K562 (cell line): ENCODE measurements at regions not wholly inside any gene's neighbourhood (a gene's known extent, or its start where the extent isn't known, plus 50 kb on each side); places are given as distances from the start of the nearest gene placed in this dataset.

Experiments
- ELF4 ChIP-seq: fragments of 450-650 bp; formaldehyde crosslinking; IDR thresholded peaks from 2 replicates; pipeline ENCODE4 v1.4.0; 2022; ENCODE audit warnings: missing genetic modification characterization
- GTF2F1 ChIP-seq: IDR thresholded peaks from 2 replicates; pipeline ENCODE4 v1.6.1; 2011; ENCODE audit warnings: low read depth, low read length, improper control_type of control experiment
- HNRNPK ChIP-seq: fragments of 200-400 bp; formaldehyde crosslinking; IDR thresholded peaks from one replicate; pipeline ENCODE4 v1.6.1; 2018; ENCODE audit warnings: mild to moderate bottlenecking, low read depth, low read length; ENCODE audit not compliant: poor library complexity, severe bottlenecking
- KLF6 ChIP-seq: fragments of 250-450 bp; sonication (Bioruptor Pico); IDR thresholded peaks from 2 replicates; pipeline ENCODE4 v1.4.0; 2020; ENCODE audit warnings: mild to moderate bottlenecking, moderate library complexity, borderline replicate concordance
- PCBP1 ChIP-seq: fragments of 200-400 bp; formaldehyde crosslinking; IDR thresholded peaks from 2 replicates; pipeline ENCODE4 v1.6.1; 2018; ENCODE audit warnings: mild to moderate bottlenecking, low read depth, low read length; ENCODE audit not compliant: poor library complexity, severe bottlenecking
- PCBP2 ChIP-seq: fragments of 200-400 bp; formaldehyde crosslinking; IDR thresholded peaks from 2 replicates; pipeline ENCODE4 v1.6.1; 2018; ENCODE audit warnings: low read length, low read depth, mild to moderate bottlenecking, moderate library complexity; ENCODE audit not compliant: poor library complexity, severe bottlenecking
- PHB2 ChIP-seq: fragments of 450-650 bp; IDR thresholded peaks from 2 replicates; pipeline ENCODE4 v1.6.1; 2017; ENCODE audit warnings: low read depth
- SIRT6 ChIP-seq: IDR thresholded peaks from one replicate; pipeline ENCODE4 v1.6.1; 2012; ENCODE audit warnings: low read depth, mild to moderate bottlenecking, control low read depth, inconsistent platforms, low read length, moderate library complexity
- STAT5A ChIP-seq: IDR thresholded peaks from 2 replicates; pipeline ENCODE4 v1.6.1; 2012; ENCODE audit warnings: low read length, inconsistent platforms, borderline replicate concordance
- SUPT5H ChIP-seq: fragments of 450-650 bp; IDR thresholded peaks from 2 replicates; pipeline ENCODE4 v1.6.1; 2016
- TAF15 ChIP-seq: fragments of 200-400 bp; formaldehyde crosslinking; IDR thresholded peaks from 2 replicates; pipeline ENCODE4 v1.6.1; 2017; ENCODE audit warnings: mild to moderate bottlenecking, low read depth, low read length, moderate library complexity
- XRCC4 ChIP-seq: IDR thresholded peaks from one replicate; pipeline ENCODE4 v1.6.1; 2011; ENCODE audit not compliant: insufficient read depth, insufficient read length; ENCODE audit errors: extremely low read depth
- ZNF239 ChIP-seq: fragments of 250-450 bp; sonication (Bioruptor Pico); IDR thresholded peaks from 2 replicates; pipeline ENCODE4 v1.4.0; 2020; ENCODE audit warnings: mild to moderate bottlenecking
- TF ChIP-seq, protein P1 (sequence below): fragments of 450-650 bp; IDR thresholded peaks from 2 replicates; pipeline ENCODE4 v1.6.1; 2017; ENCODE audit warnings: antibody characterized with exemption, mild to moderate bottlenecking
- TF ChIP-seq, protein P2 (sequence below): fragments of 450-650 bp; IDR thresholded peaks from 2 replicates; pipeline ENCODE4 v1.6.1; 2018; ENCODE audit not compliant: partially characterized antibody

GRCh38 chr10:105339669-105340068 is 698.6 kb downstream of the SORCS3 start (continued):
- TF ChIP-seq, protein P1, sequence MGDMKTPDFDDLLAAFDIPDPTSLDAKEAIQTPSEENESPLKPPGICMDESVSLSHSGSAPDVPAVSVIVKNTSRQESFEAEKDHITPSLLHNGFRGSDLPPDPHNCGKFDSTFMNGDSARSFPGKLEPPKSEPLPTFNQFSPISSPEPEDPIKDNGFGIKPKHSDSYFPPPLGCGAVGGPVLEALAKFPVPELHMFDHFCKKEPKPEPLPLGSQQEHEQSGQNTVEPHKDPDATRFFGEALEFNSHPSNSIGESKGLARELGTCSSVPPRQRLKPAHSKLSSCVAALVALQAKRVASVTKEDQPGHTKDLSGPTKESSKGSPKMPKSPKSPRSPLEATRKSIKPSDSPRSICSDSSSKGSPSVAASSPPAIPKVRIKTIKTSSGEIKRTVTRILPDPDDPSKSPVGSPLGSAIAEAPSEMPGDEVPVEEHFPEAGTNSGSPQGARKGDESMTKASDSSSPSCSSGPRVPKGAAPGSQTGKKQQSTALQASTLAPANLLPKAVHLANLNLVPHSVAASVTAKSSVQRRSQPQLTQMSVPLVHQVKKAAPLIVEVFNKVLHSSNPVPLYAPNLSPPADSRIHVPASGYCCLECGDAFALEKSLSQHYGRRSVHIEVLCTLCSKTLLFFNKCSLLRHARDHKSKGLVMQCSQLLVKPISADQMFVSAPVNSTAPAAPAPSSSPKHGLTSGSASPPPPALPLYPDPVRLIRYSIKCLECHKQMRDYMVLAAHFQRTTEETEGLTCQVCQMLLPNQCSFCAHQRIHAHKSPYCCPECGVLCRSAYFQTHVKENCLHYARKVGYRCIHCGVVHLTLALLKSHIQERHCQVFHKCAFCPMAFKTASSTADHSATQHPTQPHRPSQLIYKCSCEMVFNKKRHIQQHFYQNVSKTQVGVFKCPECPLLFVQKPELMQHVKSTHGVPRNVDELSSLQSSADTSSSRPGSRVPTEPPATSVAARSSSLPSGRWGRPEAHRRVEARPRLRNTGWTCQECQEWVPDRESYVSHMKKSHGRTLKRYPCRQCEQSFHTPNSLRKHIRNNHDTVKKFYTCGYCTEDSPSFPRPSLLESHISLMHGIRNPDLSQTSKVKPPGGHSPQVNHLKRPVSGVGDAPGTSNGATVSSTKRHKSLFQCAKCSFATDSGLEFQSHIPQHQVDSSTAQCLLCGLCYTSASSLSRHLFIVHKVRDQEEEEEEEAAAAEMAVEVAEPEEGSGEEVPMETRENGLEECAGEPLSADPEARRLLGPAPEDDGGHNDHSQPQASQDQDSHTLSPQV = no peak
- peak; percentile 61 for TF ChIP-seq PCBP2
- TF ChIP-seq XRCC4 = no peak
- TF ChIP-seq, protein P2, sequence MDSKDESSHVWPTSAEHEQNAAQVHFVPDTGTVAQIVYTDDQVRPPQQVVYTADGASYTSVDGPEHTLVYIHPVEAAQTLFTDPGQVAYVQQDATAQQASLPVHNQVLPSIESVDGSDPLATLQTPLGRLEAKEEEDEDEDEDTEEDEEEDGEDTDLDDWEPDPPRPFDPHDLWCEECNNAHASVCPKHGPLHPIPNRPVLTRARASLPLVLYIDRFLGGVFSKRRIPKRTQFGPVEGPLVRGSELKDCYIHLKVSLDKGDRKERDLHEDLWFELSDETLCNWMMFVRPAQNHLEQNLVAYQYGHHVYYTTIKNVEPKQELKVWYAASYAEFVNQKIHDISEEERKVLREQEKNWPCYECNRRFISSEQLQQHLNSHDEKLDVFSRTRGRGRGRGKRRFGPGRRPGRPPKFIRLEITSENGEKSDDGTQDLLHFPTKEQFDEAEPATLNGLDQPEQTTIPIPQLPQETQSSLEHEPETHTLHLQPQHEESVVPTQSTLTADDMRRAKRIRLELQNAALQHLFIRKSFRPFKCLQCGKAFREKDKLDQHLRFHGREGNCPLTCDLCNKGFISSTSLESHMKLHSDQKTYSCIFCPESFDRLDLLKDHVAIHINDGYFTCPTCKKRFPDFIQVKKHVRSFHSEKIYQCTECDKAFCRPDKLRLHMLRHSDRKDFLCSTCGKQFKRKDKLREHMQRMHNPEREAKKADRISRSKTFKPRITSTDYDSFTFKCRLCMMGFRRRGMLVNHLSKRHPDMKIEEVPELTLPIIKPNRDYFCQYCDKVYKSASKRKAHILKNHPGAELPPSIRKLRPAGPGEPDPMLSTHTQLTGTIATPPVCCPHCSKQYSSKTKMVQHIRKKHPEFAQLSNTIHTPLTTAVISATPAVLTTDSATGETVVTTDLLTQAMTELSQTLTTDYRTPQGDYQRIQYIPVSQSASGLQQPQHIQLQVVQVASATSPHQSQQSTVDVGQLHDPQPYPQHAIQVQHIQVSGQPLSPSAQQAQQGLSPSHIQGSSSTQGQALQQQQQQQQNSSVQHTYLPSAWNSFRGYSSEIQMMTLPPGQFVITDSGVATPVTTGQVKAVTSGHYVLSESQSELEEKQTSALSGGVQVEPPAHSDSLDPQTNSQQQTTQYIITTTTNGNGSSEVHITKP = no peak
- no peak for TF ChIP-seq TAF15
- TF ChIP-seq HNRNPK = peak; percentile 43
- TF ChIP-seq SUPT5H = no peak
- TF ChIP-seq STAT5A = no peak
- TF ChIP-seq KLF6 = no peak
- no peak for TF ChIP-seq SIRT6
- no peak for TF ChIP-seq ZNF239 (CRISPR knock-in tag)
- no peak for TF ChIP-seq PHB2
- no peak for TF ChIP-seq GTF2F1
- no peak for TF ChIP-seq ELF4 (CRISPR knock-in tag)
- TF ChIP-seq PCBP1 = peak; percentile 43
